COLO829 (cell line): ENCODE measurements at regions not wholly inside any gene's neighbourhood (a gene's known extent, or its start where the extent isn't known, plus 50 kb on each side); places are given as distances from the start of the nearest gene placed in this dataset.
"Not testable (repeated sequence)": the region's sequence is repeated elsewhere in the genome, so short reads cannot be mapped to it uniquely, and the experiment has no call there.

Source experiments
- DNase-seq: peaks from one replicate; pipeline ENCODE4 v3.0.0; 2012; ENCODE audit warnings: low spot score

DNA sequence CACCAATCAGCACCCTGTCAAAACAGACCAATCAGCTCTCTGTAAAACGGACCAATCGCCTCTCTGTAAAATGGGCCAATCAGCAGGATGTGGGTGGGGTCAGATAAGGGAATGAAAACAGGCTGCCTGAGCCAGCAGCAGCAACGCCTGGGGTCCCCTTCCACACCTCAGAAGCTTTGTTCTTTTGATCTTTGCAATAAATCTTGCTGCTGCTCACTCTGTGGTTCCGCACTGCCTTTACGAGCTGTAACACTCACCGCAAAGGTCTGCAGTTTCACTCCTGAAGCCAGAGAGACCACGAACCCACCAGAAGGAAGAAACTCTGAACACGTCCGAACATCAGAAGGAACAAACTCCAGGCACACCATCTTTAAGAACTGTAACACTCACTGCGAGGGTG, 251.4 kb downstream of the ZIC4 start:
- DNase-seq, result not testable (repeated sequence)

DNA sequence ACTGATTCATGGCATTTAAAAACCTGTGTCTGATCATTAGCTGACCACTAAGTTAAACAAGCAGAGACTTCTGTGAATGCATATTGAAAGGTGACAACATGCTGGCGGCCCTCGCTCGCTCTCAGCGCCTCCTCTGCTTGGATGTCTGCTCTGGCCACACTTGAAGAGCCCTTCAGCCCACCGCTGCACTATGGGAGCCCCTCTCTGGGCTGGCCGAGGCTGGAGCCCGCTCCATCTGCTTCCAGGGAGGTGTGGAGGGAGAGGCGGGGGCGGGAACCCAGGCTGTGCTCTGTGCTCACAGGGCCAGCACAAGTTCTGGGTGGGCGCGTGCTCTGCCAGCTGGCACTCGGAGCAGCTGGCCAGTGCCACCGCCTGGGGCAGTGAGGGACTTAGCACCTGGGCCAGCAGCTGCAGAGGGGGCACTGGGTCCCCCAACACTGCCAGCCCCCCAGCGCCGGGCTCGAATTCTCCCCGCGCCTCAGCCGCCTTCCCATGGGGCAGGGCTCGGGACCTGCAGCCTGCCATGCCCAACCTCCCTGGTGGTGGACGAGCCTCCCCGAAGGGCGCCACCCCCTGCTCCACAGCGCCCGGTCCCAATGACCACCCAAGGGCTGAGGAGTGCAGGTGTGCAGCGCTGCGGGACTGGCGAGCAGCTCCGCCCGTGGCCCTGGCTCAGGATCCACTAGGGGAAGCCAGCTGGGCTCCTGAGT, 252.4 kb downstream of the ZIC4 start:
- no peak for DNase-seq

DNA sequence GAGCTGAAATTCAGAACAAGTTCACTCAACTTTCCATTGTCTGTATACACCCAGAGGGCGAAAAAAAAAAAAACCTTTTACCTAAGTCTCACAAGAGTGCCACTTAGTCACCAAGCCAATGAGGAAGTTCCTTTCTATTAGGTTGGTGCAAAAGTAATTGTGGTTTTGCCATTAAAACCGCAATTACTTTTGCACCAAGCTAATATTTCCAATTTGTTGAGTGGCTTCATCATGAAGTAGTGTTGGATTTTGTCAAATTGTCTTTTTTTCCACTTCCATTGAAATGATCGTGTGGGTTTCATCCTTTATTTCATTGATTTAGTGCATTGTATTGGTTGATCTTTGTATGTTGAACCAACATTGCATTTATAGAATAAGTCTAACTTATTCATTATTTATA, 253.9 kb downstream of the ZIC4 start:
- DNase-seq, result no peak

DNA sequence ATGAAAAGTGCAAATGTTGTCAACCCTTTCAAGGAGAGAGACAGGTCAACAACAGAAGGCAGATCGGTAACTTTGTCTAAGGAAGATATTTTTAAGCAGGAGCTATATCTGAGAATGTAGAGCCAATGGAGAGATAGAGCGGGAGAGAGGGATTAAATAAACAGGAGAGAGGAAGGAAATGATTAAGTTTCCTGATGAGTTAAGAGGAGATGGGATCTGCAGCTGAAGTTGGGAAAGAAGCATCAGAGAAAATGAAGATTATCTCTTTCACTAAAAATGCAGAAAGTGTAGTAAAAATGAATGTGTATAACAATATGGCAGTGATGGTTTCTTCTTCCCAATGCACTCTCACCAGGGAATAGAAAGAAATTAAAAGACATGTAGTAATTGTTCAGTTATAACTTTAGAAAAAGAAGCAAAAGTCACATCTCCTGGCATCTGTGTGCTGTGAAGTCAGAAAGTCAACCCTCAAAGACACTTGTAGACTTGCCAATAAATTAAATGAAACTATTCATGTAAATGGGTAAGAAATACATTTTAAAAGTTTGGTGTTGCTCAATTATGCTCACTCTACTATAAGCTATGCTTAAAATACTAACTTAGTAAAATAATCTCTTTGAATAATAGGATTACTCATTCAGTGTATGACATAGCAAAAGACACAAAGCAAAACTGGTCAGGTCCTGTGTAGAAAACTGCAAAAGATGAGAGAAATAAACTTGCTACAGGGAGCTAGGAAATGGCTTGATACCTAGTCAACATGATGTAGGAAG, 264.6 kb downstream of the ZIC4 start:
- no peak for DNase-seq

DNA sequence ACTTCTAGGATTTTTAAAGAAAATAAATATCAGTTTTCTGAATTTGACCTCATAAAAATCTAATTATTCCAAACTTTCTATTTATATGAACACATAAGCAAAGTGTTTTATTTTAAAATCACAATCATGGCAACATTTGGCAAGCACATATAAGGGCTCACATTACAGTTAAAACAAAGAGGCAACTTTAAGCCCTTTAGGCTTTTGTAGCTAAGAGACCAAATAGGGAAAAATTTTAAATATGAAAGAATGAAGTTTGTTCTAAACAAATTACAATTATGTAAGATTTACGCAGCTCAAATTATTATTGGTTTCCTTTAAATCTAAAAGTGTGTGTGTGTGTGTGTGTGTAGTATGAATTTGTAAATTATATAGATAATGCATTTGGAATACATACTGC, 267.0 kb downstream of the ZIC4 start:
- no peak for DNase-seq

DNA sequence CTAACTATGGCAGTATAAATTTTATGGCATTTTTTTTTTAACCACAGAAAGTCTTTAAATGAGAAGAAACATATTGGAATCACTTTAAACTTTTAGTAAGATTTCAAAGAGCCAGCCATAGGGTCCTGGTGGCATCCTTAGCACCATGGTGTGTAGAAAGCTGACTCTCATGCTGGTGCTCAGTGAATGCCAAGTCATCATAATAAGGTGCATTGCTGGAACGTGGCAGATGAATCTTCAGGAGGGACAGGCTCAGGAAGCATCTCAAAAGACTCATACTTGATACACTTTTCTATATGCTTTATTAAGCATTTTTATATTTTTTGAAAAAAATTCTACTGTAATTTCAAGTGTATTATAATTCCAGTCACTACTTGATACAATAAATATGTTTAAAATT, 274.2 kb downstream of the ZIC4 start:
- no peak for DNase-seq

DNA sequence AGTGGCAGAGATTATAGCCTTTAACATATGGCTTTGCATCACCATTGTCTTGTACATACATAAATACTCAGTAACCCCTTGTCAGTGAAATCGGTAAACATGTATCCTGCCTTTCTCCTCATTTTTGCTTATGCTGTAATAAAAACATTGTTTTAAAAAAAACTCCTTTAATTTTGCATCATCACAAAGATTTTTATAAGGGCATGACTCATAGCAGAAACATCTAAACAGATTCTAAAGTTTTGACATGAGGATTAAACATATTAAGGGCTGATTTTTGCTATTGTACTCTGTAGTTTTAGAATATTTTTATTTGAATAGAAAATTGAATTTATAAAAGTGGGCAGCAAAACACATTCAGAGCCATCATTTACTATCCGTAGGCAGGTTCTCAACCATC, 275.9 kb downstream of the ZIC4 start:
- peak; percentile 10 for DNase-seq

DNA sequence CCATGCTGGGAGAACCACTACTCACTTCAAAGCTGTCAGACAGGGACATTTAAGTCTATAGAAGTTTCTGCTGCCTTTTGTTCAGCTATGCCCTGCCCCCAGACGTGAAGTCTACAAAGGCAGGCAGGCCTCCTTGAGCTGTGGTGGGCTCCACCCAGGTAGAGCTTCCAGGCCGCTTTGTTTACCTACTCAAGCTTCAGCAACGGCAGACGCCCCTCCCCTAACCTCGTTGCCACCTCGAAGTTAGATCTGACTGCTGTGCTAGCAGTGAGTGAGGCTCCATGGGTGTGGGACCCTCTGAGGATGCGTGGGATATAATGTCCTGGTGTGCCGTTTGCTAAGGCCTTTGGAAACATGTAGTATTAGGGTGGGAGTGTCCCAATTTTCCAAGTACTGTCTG, 276.7 kb downstream of the ZIC4 start:
- no peak for DNase-seq

DNA sequence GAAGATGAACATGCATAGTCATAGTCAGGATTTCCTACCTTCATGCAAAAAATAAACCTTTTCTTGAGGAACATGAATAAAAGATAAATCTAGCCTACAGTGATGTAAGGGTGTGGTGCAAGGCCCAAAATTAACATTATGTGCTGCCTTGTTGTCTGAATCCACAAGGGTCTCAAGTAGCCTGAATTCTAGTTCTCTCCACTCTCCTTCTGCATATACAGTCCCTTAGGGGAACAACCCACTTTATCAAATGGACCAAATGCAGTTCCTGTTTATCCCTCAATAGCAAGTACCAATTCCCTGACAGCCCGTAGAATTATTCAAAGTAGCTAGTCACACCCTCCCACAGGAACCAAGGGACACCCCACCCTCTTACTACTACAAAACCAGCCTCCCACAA, 284.0 kb downstream of the ZIC4 start:
- no peak for DNase-seq

DNA sequence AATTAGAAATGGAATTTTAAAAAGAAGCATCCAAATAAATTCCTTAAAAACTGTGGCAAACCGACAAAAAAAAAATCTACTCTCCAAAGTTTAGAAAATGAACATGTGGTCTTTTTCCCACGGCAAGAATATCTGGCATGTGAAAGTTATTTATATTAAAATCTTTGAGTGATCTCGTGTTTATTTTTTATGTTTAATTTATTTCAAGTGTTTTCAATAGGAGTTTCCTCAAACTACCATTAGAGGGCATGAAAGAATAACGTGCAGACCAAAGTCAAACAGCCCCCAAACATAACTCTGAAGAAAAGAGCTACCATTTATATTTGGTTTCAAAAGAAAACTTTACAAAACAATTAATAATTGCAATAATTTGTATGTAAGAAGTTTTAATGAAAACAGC, 286.4 kb downstream of the ZIC4 start:
- DNase-seq, result peak; percentile 57

DNA sequence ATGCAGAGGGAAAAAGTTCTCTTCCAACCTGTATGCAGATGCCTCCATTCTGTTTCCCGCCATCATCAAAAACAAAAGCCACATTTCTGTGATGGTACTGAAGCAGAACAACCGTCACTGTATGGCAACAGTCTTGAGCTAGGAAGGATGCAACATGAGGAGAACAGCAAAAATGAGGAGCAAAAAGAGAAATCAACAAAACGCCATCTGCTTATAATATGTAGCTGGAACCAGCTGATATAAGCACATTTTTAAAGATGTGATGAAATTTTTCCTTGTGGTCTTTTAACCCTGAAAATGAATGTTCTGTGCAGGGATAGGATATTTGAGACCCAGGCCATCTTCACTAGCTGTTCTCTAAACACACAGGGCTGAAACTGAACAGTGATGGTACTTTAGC, 287.0 kb downstream of the ZIC4 start:
- no peak for DNase-seq

DNA sequence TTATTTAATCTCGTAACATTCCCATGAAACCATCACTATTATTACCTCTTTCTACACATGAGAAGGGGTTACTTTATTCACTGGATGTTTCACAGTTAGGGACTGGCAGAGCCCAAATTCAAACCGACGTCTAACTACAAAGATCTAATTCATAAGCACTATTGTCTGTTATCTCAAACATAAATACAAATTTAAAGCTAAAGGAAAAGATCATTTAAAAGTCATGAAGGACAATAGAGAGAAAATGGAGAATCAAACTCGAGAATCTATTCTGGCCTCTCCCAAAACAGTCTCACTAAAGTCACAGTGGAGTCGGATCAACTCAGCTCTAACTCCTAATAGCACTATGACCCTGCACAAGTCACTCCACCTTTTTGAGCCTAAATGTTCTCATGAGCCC, 287.7 kb downstream of the ZIC4 start:
- no peak for DNase-seq

DNA sequence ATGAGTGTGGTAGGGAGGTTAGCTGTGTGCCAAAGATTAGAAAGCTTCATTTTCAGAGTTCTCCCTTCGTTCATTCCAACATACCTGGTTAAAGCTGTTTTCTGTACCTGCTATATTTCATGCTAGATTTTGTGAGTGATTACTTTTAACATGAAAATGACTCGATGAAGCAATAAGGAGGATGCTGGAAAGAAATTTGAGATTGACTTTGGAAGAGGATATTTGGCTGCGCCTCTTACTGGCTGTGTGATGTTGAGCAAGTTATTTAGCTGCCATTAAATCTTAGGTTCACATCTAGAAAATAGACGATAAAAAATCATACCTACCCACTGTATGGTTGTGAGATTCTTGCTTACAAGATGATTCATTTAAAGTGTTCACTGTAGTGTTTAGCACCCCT, 288.7 kb downstream of the ZIC4 start:
- no peak for DNase-seq

DNA sequence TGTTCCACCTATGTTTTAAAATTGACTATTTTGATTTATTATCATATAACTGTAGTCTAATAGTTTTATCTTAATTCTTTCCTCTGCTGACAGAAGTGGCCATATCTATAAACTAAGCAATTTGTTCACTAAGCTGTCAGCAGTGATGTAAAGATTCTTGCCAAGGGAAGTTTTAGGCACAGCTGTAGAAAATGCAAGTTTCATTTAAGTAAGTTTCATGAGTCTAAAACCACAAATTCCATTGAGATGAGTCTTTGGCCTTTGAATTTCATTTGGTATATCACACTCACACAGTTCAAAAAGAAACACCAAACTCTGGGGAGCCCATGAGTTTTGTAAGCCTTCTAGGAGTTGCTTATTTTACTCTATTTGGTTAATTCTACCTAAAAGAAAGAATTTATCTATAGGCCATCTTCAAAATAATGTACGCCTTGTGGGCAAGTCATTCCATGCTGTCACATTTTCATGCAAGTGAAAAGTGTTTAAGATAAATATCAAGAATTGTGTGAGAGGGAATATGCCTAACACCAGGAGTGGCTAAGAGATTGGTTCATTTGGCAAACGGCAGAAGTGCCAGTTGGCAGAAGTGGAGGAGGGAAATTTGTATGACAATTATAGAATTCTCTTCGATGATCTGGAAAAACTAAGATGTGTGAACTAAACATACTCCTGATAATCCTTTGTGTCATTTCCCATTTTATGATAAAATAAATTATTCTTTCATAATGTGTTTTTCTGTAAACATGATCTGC, 292.9 kb downstream of the ZIC4 start:
- DNase-seq, result peak; percentile 14

DNA sequence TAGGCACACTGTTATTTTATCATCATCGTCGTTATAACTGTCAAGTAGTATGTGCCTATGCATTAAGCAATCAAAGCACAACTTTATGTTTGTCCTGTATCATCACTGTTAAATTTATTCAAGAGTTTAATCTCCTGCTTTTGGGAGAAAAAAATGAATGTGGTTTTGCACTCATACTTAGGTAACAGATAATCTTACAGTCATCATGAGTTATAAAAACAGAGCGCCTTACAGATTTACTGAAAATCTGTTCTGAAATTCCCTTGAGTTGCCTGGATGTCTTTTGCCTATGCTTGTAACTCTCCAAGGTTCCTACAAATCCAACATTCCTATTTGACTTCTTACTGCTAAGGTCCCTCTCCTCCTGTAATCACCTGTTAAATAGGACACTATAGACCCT, 307.3 kb downstream of the ZIC4 start:
- no peak for DNase-seq

DNA sequence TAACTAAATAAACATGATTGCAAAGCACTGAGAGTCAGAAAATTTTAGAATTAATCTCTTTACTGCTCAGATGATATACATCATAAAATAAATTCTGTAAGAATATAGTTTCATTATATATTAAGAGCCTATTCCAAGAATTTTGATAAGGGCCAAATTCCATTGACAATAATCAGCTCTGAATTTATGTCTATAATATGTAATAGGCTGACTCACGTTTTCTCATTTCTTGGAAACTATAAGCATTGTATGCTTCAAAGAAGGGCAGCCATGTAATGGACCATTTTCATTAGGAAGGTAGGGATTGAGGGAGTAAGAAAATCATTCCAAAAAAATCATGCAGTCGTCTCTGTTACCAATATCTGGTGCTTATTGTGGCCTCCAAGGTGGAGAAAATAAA, 315.9 kb downstream of the ZIC4 start:
- DNase-seq, result no peak

DNA sequence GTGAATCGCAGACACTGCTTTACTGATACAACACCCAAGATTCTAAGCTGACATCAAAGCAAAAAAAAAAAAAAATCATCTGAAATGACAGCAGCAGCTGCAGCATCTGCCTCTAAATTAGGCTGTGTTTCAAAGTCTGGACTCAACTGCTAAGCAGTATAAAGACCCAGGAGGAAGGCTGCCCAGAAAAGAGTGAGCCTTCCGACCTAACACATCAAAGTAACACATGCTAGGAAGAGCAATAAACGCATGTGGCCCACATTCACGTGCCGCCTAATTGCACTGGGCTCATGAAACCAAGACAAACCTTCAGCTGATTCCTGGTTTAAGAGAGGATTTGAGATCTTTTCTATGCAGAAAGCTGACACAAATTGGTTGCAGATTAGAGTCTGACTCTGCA, 317.1 kb downstream of the ZIC4 start:
- no peak for DNase-seq

DNA sequence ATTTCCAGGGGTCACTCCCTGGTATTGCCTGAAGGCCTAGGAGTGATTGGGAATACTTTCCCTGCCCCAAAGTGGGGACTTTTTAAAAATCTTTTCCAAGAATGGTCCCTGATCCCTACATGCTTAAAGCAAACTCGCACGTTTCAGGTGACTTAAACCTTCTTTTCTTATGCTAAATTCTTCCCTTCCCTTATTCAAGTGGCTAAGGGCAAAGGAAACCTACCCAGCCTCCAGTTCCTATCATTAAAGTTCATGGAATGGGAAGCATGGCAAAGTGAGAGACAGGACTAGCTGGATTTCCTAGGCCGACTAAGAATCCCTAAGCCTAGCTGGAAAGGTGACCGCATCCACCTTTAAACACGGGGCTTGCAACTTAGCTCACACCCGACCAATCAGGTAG, 346.8 kb downstream of the ZIC4 start:
- not testable (repeated sequence) for DNase-seq

DNA sequence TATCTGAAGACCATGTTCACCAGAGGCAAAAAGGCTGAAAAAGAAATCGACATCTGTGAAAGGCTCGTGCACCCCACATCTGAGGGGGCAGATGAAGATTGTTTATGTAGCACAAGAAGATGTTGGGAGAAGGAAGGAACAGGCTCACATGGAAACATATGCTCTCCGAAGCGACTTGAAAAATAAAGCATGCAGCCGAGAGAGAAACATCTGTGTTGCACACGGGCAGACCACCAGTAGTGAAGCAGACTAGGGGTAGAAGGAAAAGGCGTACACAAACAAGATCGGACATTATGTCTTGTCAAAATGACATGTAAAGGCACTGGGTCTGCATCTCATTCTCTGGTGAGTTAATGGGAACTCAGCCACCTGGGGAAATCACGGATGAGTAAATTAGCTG, 356.5 kb downstream of the ZIC4 start:
- DNase-seq, result no peak

DNA sequence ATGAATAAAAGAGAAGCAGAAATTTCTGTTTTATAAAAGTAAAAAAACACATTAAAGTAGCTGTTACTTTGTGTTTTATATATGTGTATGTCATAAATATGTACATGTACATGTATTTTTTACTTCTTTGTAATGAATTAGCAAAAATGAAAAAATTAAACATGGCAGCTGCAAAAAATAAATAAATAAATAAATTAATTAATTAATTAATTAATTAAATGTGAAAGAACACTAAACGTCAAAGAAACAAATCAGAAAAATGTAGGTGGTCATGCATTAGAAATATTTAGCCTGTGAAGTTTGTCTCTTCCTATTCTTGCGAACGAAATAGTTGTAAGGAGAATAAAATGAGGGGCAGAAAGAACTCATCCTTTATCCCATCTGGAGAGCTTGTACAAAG, 357.0 kb downstream of the ZIC4 start:
- DNase-seq, result no peak

DNA sequence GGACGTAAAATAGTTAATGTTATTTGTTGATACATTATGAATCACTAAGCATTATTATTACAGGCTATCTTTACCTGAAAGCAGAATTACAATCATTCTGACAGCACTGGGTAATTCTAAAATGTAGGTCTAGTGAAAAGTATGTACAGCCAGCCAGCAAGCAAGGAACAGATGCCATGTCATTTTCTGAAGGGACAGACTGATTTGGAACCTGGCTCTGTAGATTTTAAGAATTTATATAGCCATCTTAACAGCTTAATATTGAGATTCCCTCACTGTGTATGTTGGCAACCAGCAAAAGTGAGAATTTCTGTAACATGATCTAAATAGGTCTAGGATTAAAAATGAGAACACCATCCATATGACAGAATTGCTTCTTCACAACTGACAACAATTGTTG, 359.4 kb downstream of the ZIC4 start:
- no peak for DNase-seq

DNA sequence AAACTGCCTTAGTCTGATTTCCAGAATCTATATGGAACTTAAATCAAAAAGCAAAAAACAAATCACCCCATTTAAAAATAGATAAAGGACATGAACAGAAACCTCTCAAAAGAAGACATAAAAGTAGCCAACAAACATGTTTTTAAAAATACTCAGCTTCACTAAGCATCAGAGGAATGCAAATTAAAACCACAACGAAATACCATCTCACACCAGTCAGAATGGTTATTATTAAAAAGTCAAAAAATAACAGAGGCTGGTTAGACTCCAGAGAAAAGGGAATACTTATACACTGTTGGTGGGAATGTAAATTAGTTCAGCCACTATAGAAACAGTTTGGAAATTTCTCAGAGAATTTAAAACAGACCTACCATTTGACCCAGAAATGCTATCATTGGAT, 367.9 kb downstream of the ZIC4 start:
- DNase-seq, result no peak

DNA sequence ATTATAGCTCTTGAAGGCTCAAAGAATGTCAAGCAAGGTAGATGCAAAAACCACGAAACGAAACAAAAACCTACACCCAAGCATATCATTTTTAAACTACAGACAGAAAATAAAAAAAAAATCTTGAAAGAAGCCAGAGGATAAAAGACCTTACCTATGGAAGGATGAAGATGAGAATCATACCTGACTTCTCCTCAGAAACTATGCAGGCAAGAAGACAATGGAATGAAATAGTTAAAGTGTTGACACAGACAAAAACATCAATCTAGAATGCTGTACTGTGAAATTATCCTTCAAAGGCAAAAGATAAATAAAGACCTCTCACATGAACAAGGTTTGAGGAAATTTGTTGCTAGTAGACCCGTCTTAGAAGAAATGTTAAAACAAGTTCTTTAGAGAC, 372.0 kb downstream of the ZIC4 start:
- no peak for DNase-seq
